MM.1S (cell line): ENCODE measurements at regions not wholly inside any gene's neighbourhood (a gene's known extent, or its start where the extent isn't known, plus 50 kb on each side); places are given as distances from the start of the nearest gene placed in this dataset.

Experiments used
- CTCF ChIP-seq: fragments of 300-600 bp; sonication (generic); IDR thresholded peaks from 2 replicates; pipeline ENCODE4 v1.5.1; 2016; ENCODE audit warnings: antibody characterized with exemption, low read length, mixed read lengths
- EZH2 ChIP-seq: fragments of 300-600 bp; sonication (generic); optimal IDR thresholded peaks from 2 replicates; pipeline ENCODE3; 2017; ENCODE audit warnings: low read depth, mild to moderate bottlenecking, antibody characterized with exemption, low read length, mixed read lengths

- TF ChIP-seq CTCF: no peak
- no peak for TF ChIP-seq EZH2
Observed at GRCh38 chr2:196381464-196381863, 210.1 kb upstream of the STK17B start.
